Thymus (tissue), 11 donors: ENCODE measurements at regions not wholly inside any gene's neighbourhood (a gene's known extent, or its start where the extent isn't known, plus 50 kb on each side); places are given as distances from the start of the nearest gene placed in this dataset.

Source experiments
- DNase-seq, 9 donors: peaks; one replicate each; pipeline ENCODE4 v3.0.0-alpha.2; 2013; ENCODE audit warnings: low spot score in 9 of 9, low read depth in 6 of 9, missing footprints in 1 of 9
- H3K27ac ChIP-seq, 2 donors: one replicate each; pipeline ENCODE4 v1.5.1; 2013; ENCODE audit warnings: control low read depth in 1 of 2, low read depth in 1 of 2, low read length in 1 of 2, mild to moderate bottlenecking in 1 of 2, moderate library complexity in 1 of 2
- H3K27me3 ChIP-seq, 2 donors: one replicate each; pipeline ENCODE4 v1.5.1; 2013; ENCODE audit warnings: low read length in 1 of 2; ENCODE audit not compliant: control insufficient read depth in 2 of 2, insufficient read depth in 1 of 2
- H3K36me3 ChIP-seq, 2 donors: one replicate each; pipeline ENCODE4 v1.5.1; 2013; ENCODE audit warnings: low read length in 1 of 2, mild to moderate bottlenecking in 1 of 2, moderate library complexity in 1 of 2; ENCODE audit not compliant: control insufficient read depth in 2 of 2, insufficient read depth in 2 of 2
- H3K4me1 ChIP-seq, 2 donors: one replicate each; pipeline ENCODE4 v1.5.1; 2013; ENCODE audit warnings: low read length in 2 of 2; ENCODE audit not compliant: control insufficient read depth in 2 of 2, insufficient read depth in 2 of 2
- H3K4me3 ChIP-seq, 2 donors: one replicate each; pipeline ENCODE4 v1.5.1; 2013; ENCODE audit warnings: low read length in 2 of 2, control low read depth in 1 of 2, mild to moderate bottlenecking in 1 of 2
- H3K9me3 ChIP-seq, 2 donors: one replicate each; pipeline ENCODE4 v1.5.1; 2013; ENCODE audit warnings: low read length in 1 of 2, mild to moderate bottlenecking in 1 of 2; ENCODE audit not compliant: control insufficient read depth in 2 of 2, insufficient read depth in 1 of 2
- WGBS: extraction: QIAGEN DNeasy Blood & Tissue Kit; methylation state at CpG from one replicate; pipeline ENCODE4 v1.1.7; 2013; 5-methylcytosine and 5-hydroxymethylcytosine counted together
- donor health status: healthy.

GRCh38 chr3:96022676-96023075 is 791.7 kb upstream of the EPHA6 start:
- Histone ChIP-seq H3K36me3 (no peaks in the 10 kb centered on the region), H3K4me3 (no peak overlapping the region), H3K9me3 (no peaks in the 10 kb centered on the region), H3K27me3 (no peaks in the 10 kb centered on the region), H3K27ac (no peak overlapping the region), H3K4me1 (no peaks in the 10 kb centered on the region)
- DNase-seq: no peak
- 78% methylated on average over 2 of the region's 2 CpGs for WGBS

GRCh38 chr3:96027718-96028117 is 786.7 kb upstream of the EPHA6 start:
- H3K36me3 ChIP-seq: no peaks in the 10 kb centered on the region
- WGBS: 91% methylated on average over 2 of the region's 2 CpGs
- no peak overlapping the region for H3K4me3 ChIP-seq

GRCh38 chr3:96039632-96040031 is 774.8 kb upstream of the EPHA6 start:
- H3K27me3 ChIP-seq: no peaks in the 10 kb centered on the region
- no peaks in the 10 kb centered on the region for H3K36me3 ChIP-seq
- H3K4me3 ChIP-seq: no peak overlapping the region

More at GRCh38 chr3:96027718-96028117, 786.7 kb upstream of the EPHA6 start:
- Histone ChIP-seq H3K9me3 (no peaks in the 10 kb centered on the region), H3K4me1 (no peaks in the 10 kb centered on the region), H3K27ac (no peak overlapping the region), H3K27me3 (no peaks in the 10 kb centered on the region)
- DNase-seq: no peak

GRCh38 chr3:96059301-96059700 is 755.1 kb upstream of the EPHA6 start:
- H3K9me3 ChIP-seq: peaks cover 0 to 10% of the 10 kb centered on the region in 2 donors
- no peaks in the 10 kb centered on the region for H3K36me3 ChIP-seq
- 85% methylated on average over 1 of the region's 1 CpG for WGBS
- no peak overlapping the region for H3K4me3 ChIP-seq
- H3K4me1 ChIP-seq: no peaks in the 10 kb centered on the region
- no peaks in the 10 kb centered on the region for H3K27me3 ChIP-seq
- DNase-seq: no peak
- no peak overlapping the region for H3K27ac ChIP-seq

More at GRCh38 chr3:96039632-96040031, 774.8 kb upstream of the EPHA6 start:
- no peak for DNase-seq
- Histone ChIP-seq H3K27ac (no peak overlapping the region), H3K4me1 (no peaks in the 10 kb centered on the region), H3K9me3 (peaks cover 0 to under 1% of the 10 kb centered on the region in 2 donors)

GRCh38 chr3:96069065-96069464 is 745.3 kb upstream of the EPHA6 start:
- H3K27me3 ChIP-seq: no peaks in the 10 kb centered on the region
- DNase-seq: no peak
- peaks cover 2 to 16% of the 10 kb centered on the region in 2 donors for H3K9me3 ChIP-seq
- no peak overlapping the region for H3K4me3 ChIP-seq
- no peaks in the 10 kb centered on the region for H3K4me1 ChIP-seq
- WGBS: 93% methylated on average over 1 of the region's 1 CpG
- H3K36me3 ChIP-seq: no peaks in the 10 kb centered on the region
- no peak overlapping the region for H3K27ac ChIP-seq

GRCh38 chr3:96070678-96071077 is 743.7 kb upstream of the EPHA6 start:
- H3K36me3 ChIP-seq: no peaks in the 10 kb centered on the region
- H3K27me3 ChIP-seq: no peaks in the 10 kb centered on the region
- no peak for DNase-seq
- H3K27ac ChIP-seq: no peak overlapping the region
- H3K4me1 ChIP-seq: no peaks in the 10 kb centered on the region
- H3K4me3 ChIP-seq: no peak overlapping the region
- H3K9me3 ChIP-seq: peaks cover 2 to 16% of the 10 kb centered on the region in 2 donors

- Histone ChIP-seq H3K4me3 (no peak overlapping the region), H3K9me3 (peaks cover 2 to 16% of the 10 kb centered on the region in 2 donors), H3K27ac (no peak overlapping the region), H3K27me3 (no peaks in the 10 kb centered on the region), H3K4me1 (no peaks in the 10 kb centered on the region), H3K36me3 (no peaks in the 10 kb centered on the region)
- no peak for DNase-seq
- 83% methylated on average over 5 of the region's 5 CpGs for WGBS
Measured at GRCh38 chr3:96071097-96071496, 743.3 kb upstream of the EPHA6 start.

GRCh38 chr3:96072226-96072625 is 742.2 kb upstream of the EPHA6 start:
- H3K27ac ChIP-seq: no peak overlapping the region
- no peaks in the 10 kb centered on the region for H3K27me3 ChIP-seq
- no peak for DNase-seq
- H3K4me1 ChIP-seq: no peaks in the 10 kb centered on the region
- no peak overlapping the region for H3K4me3 ChIP-seq
- no peaks in the 10 kb centered on the region for H3K36me3 ChIP-seq
- H3K9me3 ChIP-seq: peaks cover 2 to 16% of the 10 kb centered on the region in 2 donors

- WGBS: 82% methylated on average over 1 of the region's 1 CpG
- H3K9me3 ChIP-seq: peaks cover 0 to 3% of the 10 kb centered on the region in 2 donors
- no peaks in the 10 kb centered on the region for H3K4me1 ChIP-seq
- H3K27me3 ChIP-seq: no peaks in the 10 kb centered on the region
- no peak overlapping the region for H3K27ac ChIP-seq
- H3K4me3 ChIP-seq: no peak overlapping the region
- H3K36me3 ChIP-seq: no peaks in the 10 kb centered on the region
- DNase-seq: no peak
Measured at GRCh38 chr3:96083610-96084009, 730.8 kb upstream of the EPHA6 start.

- no peaks in the 10 kb centered on the region for H3K4me1 ChIP-seq
- WGBS: 84% methylated on average over 2 of the region's 2 CpGs
Measured at GRCh38 chr3:96086018-96086417, 728.4 kb upstream of the EPHA6 start.

More at GRCh38 chr3:96086018-96086417, 728.4 kb upstream of the EPHA6 start:
- peaks cover 0 to 5% of the 10 kb centered on the region in 2 donors for H3K9me3 ChIP-seq
- no peak for DNase-seq
- no peak overlapping the region for H3K4me3 ChIP-seq
- no peaks in the 10 kb centered on the region for H3K36me3 ChIP-seq
- H3K27ac ChIP-seq: no peak overlapping the region
- H3K27me3 ChIP-seq: no peaks in the 10 kb centered on the region
